HepG2 (cell line): ENCODE measurements at regions not wholly inside any gene's neighbourhood (a gene's known extent, or its start where the extent isn't known, plus 50 kb on each side); places are given as distances from the start of the nearest gene placed in this dataset.

Experiments used
- ATAC-seq: fragments of 200-7000 bp; cut with Tn5 transposase; 3 replicates; pipeline ENCODE4 v1.9.1; 2020; ENCODE audit warnings: mild to moderate bottlenecking, moderate library complexity
- BruUV-seq: library from RNA; stranded (reverse); fragments of 400-500 nt; replicated peaks from 2 replicates; lab custom pipeline; 2021; lab: Mats Ljungman, UMichigan
- CTCF ChIA-PET: fragments of 300-600 bp; formaldehyde crosslinking; extraction: SDS; loops from one replicate; lab custom pipeline; 2021; ENCODE audit warnings: low total read pairs, inconsistent platforms, low intra/inter-chr PET ratio; lab: Yijun Ruan, JAX
- POLR2A ChIA-PET: fragments of 350-600 bp; sonication (Branson Sonifier 250); formaldehyde crosslinking; loops from one replicate; lab custom pipeline; 2020; ENCODE audit warnings: antibody characterized with exemption, inconsistent platforms; lab: Yijun Ruan, JAX
- DNase-seq: peaks from one replicate; pipeline ENCODE4 v3.0.0-alpha.2; 2015; ENCODE audit warnings: low spot score
- FAIRE-seq: peaks from 3 replicates; lab custom pipeline; 2011; peaks lifted over from hg19 to GRCh38; lab: Jason Lieb, UNC
- H2AFZ ChIP-seq: one replicate; pipeline ENCODE4 v1.6.1; 2011; ENCODE audit warnings: low read length, inconsistent platforms
- H3K27ac ChIP-seq: fragments of 300-600 bp; 3 replicates; pipeline ENCODE4 v1.8.0; 2011; ENCODE audit warnings: mixed run types, mild to moderate bottlenecking, mixed read lengths, low read length, inconsistent platforms; ENCODE audit not compliant: insufficient read depth; ENCODE audit errors: extremely low read length
- H3K27me3 ChIP-seq, 2 experiments: fragments of 200-600 bp in 1 of 2; 2 replicates in 1 of 2; 3 replicates in 1 of 2; pipeline versions ENCODE4 v1.6.0 to v1.8.0; 2011; ENCODE audit warnings: low read length in 2 of 2, mild to moderate bottlenecking in 2 of 2, moderate library complexity in 2 of 2, inconsistent platforms in 1 of 2; ENCODE audit not compliant: insufficient read depth in 2 of 2, control insufficient read depth in 1 of 2
- H3K36me3 ChIP-seq, 2 experiments: fragments of 200-600 bp in 1 of 2; replicated peaks in 1 of 2; 2 replicates in 1 of 2; 3 replicates in 1 of 2; pipeline versions ENCODE4 v1.5.1 to v1.8.0; 2011; ENCODE audit warnings: low read length in 2 of 2, inconsistent platforms in 1 of 2; ENCODE audit not compliant: insufficient read depth in 2 of 2, control insufficient read depth in 1 of 2
- H3K4me1 ChIP-seq: 2 replicates; pipeline ENCODE4 v1.5.1; 2012; ENCODE audit warnings: low read length, inconsistent platforms; ENCODE audit not compliant: insufficient read depth
- H3K4me2 ChIP-seq: 2 replicates; pipeline ENCODE4 v1.6.0; 2011; ENCODE audit warnings: low read depth, low read length, inconsistent platforms
- H3K4me3 ChIP-seq, 3 experiments: fragments of 200-600 bp in 1 of 3; sonication (generic), shearing (Covaris generic) in 1 of 3; replicated peaks in 1 of 3; 2 replicates each; pipeline ENCODE4 v1.5.1; 2011 to 2016; ENCODE audit warnings: low read length in 3 of 3, inconsistent platforms in 2 of 3, low read depth in 2 of 3, mild to moderate bottlenecking in 2 of 3, control low read depth in 1 of 3, mixed read lengths in 1 of 3; ENCODE audit not compliant: insufficient read depth in 1 of 3
- H3K79me2 ChIP-seq: one replicate; pipeline ENCODE4 v1.6.1; 2011; ENCODE audit warnings: low read length, inconsistent platforms; ENCODE audit not compliant: insufficient read depth
- H3K9ac ChIP-seq: 2 replicates; pipeline ENCODE4 v1.6.0; 2011; ENCODE audit warnings: mild to moderate bottlenecking, low read depth, low read length, inconsistent platforms; ENCODE audit not compliant: insufficient read depth
- H3K9me3 ChIP-seq: 2 replicates; pipeline ENCODE4 v1.5.1; 2012; ENCODE audit warnings: mild to moderate bottlenecking, low read length
- H4K20me1 ChIP-seq: 2 replicates; pipeline ENCODE4 v1.6.0; 2011; ENCODE audit warnings: inconsistent platforms, mild to moderate bottlenecking, low read length, moderate library complexity; ENCODE audit not compliant: insufficient read depth
- ELF1 ChIP-seq: sonication (generic); formaldehyde crosslinking; IDR thresholded peaks from 2 replicates; pipeline ENCODE4 v1.4.0; 2020; ENCODE audit warnings: missing genetic modification reagents
- FOXJ3 ChIP-seq: sonication (generic); formaldehyde crosslinking; IDR thresholded peaks from 2 replicates; pipeline ENCODE4 v1.4.0; 2020; ENCODE audit warnings: missing genetic modification reagents, mild to moderate bottlenecking, borderline replicate concordance
- GFI1 ChIP-seq: sonication (generic); formaldehyde crosslinking; IDR thresholded peaks from 2 replicates; pipeline ENCODE4 v1.5.0; 2020; ENCODE audit warnings: missing genetic modification reagents, mild to moderate bottlenecking, borderline replicate concordance
- GZF1 ChIP-seq: sonication (generic); formaldehyde crosslinking; IDR thresholded peaks from 2 replicates; pipeline ENCODE4 v1.5.1; 2020; ENCODE audit warnings: mild to moderate bottlenecking, missing genetic modification reagents
- HDAC6 ChIP-seq: fragments of 200-600 bp; sonication (generic); IDR thresholded peaks from 2 replicates; pipeline ENCODE4 v1.7.0; 2017; ENCODE audit warnings: mild to moderate bottlenecking, antibody characterized with exemption, low read length, low read depth
- HNRNPLL ChIP-seq: fragments of 200-400 bp; formaldehyde crosslinking; IDR thresholded peaks from 2 replicates; pipeline ENCODE4 v1.6.1; 2017; ENCODE audit warnings: mild to moderate bottlenecking, low read depth, low read length; ENCODE audit not compliant: poor library complexity, severe bottlenecking
- KLF16 ChIP-seq, 2 experiments: sonication (generic) in 1 of 2; formaldehyde crosslinking in 1 of 2; IDR thresholded peaks; 2 replicates each; pipeline versions ENCODE4 v1.6.1 to v1.8.0; 2016 to 2023; ENCODE audit warnings: missing genetic modification reagents in 2 of 2, missing compliant biosample characterization in 1 of 2
- MEIS1 ChIP-seq: sonication (generic); formaldehyde crosslinking; IDR thresholded peaks from 2 replicates; pipeline ENCODE4 v1.9.0; 2021; ENCODE audit warnings: mild to moderate bottlenecking, missing genetic modification reagents, moderate library complexity, borderline replicate concordance
- POGK ChIP-seq: sonication (generic); formaldehyde crosslinking; conservative IDR thresholded peaks from 2 replicates; pipeline ENCODE4 v1.8.0; 2022; ENCODE audit warnings: mild to moderate bottlenecking, moderate library complexity, missing genetic modification reagents
- TAF1 ChIP-seq: sonication (generic); formaldehyde crosslinking; IDR thresholded peaks from 2 replicates; pipeline ENCODE4 v1.4.0; 2020; ENCODE audit warnings: missing genetic modification reagents
- TCF7 ChIP-seq: sonication (generic); IDR thresholded peaks from 2 replicates; pipeline ENCODE4 v1.6.1; 2016; ENCODE audit warnings: antibody characterized with exemption, low read depth
- TEAD2 ChIP-seq: sonication (generic); formaldehyde crosslinking; IDR thresholded peaks from 2 replicates; pipeline ENCODE4 v1.9.0; 2021; ENCODE audit warnings: missing genetic modification reagents
- TGIF2 ChIP-seq: IDR thresholded peaks from 2 replicates; pipeline ENCODE4 v1.6.1; 2016; ENCODE audit warnings: control low read depth, missing compliant biosample characterization
- ZFY ChIP-seq: sonication (generic); formaldehyde crosslinking; IDR thresholded peaks from 2 replicates; pipeline ENCODE4 v1.4.0; 2020; ENCODE audit warnings: missing genetic modification reagents
- ZNF101 ChIP-seq: sonication (generic); formaldehyde crosslinking; IDR thresholded peaks from 2 replicates; pipeline ENCODE4 v1.4.0; 2020; ENCODE audit warnings: mild to moderate bottlenecking, low read depth, missing genetic modification reagents, borderline replicate concordance
- ZNF382 ChIP-seq: sonication (generic); formaldehyde crosslinking; IDR thresholded peaks from 2 replicates; pipeline ENCODE4 v1.5.0; 2020; ENCODE audit warnings: missing genetic modification reagents, mild to moderate bottlenecking, borderline replicate concordance
- ZNF563 ChIP-seq: sonication (generic); formaldehyde crosslinking; IDR thresholded peaks from 2 replicates; pipeline ENCODE4 v1.8.0; 2022; ENCODE audit warnings: mild to moderate bottlenecking, moderate library complexity, missing genetic modification reagents
- ZNF589 ChIP-seq: sonication (generic); formaldehyde crosslinking; conservative IDR thresholded peaks from 2 replicates; pipeline ENCODE4 v1.8.0; 2022; ENCODE audit warnings: mild to moderate bottlenecking, moderate library complexity, missing genetic modification reagents
- ZSCAN25 ChIP-seq: sonication (generic); formaldehyde crosslinking; IDR thresholded peaks from 2 replicates; pipeline ENCODE4 v1.8.0; 2022; ENCODE audit warnings: mild to moderate bottlenecking, missing genetic modification reagents
- in situ Hi-C: cut with HindIII; loops from 2 replicates; pipeline ENCODE4 v1.10.0; 2017; ENCODE audit warnings: low pct_unique_long_range_greater_than_20kb; ENCODE audit not compliant: extremely low pct_ligation_motif_present
- intact Hi-C: fragments of 100-400 bp; cut with micrococcal nuclease; formaldehyde crosslinking; loops from one replicate; pipeline ENCODE4 v1.10.0; 2022; ENCODE audit not compliant: unreplicated experiment
- TF ChIP-seq, protein P1 (sequence below): sonication (generic); formaldehyde crosslinking; IDR thresholded peaks from 2 replicates; pipeline ENCODE4 v1.4.0; 2020; ENCODE audit warnings: mild to moderate bottlenecking, missing genetic modification reagents

GRCh38 chr6:98657764-98658163 is 176.6 kb upstream of the POU3F2 start (continued):
- TF ChIP-seq, protein P1, sequence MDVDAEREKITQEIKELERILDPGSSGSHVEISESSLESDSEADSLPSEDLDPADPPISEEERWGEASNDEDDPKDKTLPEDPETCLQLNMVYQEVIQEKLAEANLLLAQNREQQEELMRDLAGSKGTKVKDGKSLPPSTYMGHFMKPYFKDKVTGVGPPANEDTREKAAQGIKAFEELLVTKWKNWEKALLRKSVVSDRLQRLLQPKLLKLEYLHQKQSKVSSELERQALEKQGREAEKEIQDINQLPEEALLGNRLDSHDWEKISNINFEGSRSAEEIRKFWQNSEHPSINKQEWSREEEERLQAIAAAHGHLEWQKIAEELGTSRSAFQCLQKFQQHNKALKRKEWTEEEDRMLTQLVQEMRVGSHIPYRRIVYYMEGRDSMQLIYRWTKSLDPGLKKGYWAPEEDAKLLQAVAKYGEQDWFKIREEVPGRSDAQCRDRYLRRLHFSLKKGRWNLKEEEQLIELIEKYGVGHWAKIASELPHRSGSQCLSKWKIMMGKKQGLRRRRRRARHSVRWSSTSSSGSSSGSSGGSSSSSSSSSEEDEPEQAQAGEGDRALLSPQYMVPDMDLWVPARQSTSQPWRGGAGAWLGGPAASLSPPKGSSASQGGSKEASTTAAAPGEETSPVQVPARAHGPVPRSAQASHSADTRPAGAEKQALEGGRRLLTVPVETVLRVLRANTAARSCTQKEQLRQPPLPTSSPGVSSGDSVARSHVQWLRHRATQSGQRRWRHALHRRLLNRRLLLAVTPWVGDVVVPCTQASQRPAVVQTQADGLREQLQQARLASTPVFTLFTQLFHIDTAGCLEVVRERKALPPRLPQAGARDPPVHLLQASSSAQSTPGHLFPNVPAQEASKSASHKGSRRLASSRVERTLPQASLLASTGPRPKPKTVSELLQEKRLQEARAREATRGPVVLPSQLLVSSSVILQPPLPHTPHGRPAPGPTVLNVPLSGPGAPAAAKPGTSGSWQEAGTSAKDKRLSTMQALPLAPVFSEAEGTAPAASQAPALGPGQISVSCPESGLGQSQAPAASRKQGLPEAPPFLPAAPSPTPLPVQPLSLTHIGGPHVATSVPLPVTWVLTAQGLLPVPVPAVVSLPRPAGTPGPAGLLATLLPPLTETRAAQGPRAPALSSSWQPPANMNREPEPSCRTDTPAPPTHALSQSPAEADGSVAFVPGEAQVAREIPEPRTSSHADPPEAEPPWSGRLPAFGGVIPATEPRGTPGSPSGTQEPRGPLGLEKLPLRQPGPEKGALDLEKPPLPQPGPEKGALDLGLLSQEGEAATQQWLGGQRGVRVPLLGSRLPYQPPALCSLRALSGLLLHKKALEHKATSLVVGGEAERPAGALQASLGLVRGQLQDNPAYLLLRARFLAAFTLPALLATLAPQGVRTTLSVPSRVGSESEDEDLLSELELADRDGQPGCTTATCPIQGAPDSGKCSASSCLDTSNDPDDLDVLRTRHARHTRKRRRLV = no peak
- TF ChIP-seq HDAC6 (no peak), ZFY (CRISPR knock-in tag) (no peak), GZF1 (CRISPR knock-in tag) (no peak), POGK (CRISPR knock-in tag) (no peak), HNRNPLL (no peak)
- TF ChIP-seq, all 625 proteins: peak for 37

DNA sequence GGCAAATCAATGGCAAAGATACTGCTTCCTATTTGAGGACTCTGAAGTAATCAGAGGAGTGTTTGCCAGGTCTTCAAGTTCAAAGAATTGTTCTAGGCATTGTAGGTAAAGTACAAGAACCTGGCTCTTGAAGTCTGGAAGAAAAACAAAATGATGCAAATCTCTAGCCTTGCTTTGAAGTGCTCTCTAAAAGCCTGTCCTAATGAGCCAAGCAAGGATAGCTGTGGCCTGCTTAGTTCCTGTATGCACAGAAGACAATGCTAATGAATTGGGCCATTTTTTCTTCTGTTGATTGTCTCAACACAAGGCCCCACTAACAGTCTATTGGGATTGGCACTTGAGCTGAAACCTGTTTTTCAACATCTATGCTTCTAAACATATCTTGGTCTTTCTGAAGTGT is 165.0 kb upstream of the POU3F2 start:
- POLR2A ChIA-PET = no interaction called here
- ATAC-seq (no peak), DNase-seq (no peak), FAIRE-seq (no peak)
- Histone ChIP-seq H3K4me2 (no peak overlapping the region), H3K4me3 (no peak overlapping the region), H4K20me1 (no peaks in the 10 kb centered on the region), H3K9me3 (no peaks in the 10 kb centered on the region), H3K79me2 (no peaks in the 10 kb centered on the region), H3K27ac (no peak overlapping the region), H3K4me1 (peaks cover 25% of the 10 kb centered on the region), H3K27me3 (no peaks in the 10 kb centered on the region), H3K36me3 (no peaks in the 10 kb centered on the region), H3K9ac (no peak overlapping the region), H2AFZ (no peak overlapping the region)
- in situ Hi-C loops = no loop called here
- BruUV-seq = no TSS peak
- CTCF ChIA-PET = no interaction called here
- intact Hi-C loops = no loop called here
- no peak for TF ChIP-seq TAF1
- TF ChIP-seq ZNF563 = no peak
- TF ChIP-seq TGIF2 (CRISPR knock-in tag) = no peak
- TF ChIP-seq KLF16 (CRISPR knock-in tag; IDR thresholded peaks at IDR 0.05) = no peak
- no peak for TF ChIP-seq ZNF101 (CRISPR knock-in tag)
- TF ChIP-seq FOXJ3 = no peak
- no peak for TF ChIP-seq TCF7
- TF ChIP-seq ZNF589 (CRISPR knock-in tag) = no peak
- no peak for TF ChIP-seq ZSCAN25
- no peak for TF ChIP-seq ZNF382 (CRISPR knock-in tag)
- no peak for TF ChIP-seq MEIS1 (CRISPR knock-in tag)
- TF ChIP-seq GFI1 (CRISPR knock-in tag) = no peak
- no peak for TF ChIP-seq ELF1
- TF ChIP-seq TEAD2 = no peak
